ENCODE measurements at regions not wholly inside any gene's neighbourhood (a gene's known extent, or its start where the extent isn't known, plus 50 kb on each side); places are given as distances from the start of the nearest gene placed in this dataset.
"Not testable (repeated sequence)": the region's sequence is repeated elsewhere in the genome, so short reads cannot be mapped to it uniquely, and the experiment has no call there.

DNA sequence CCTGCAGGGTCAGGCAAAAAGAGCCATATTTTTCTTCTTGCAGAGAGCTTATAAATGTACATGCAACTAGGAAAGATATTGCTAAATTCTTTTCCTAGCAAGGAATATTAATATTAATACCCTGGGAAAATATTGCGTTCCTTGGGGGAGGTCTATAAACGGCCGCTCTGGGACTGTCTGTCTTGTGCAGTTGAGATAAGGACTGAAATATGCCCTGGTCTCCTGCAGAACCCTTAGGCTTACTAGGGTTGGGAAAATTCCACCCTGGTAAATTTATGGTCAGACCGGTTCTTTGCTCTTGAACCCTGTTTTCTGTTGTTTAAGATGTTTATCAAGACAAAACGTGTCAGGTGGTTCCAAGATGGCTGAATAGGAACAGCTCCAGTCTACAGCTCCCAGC lies 121.3 kb upstream of the CARMIL1 start:
- no peak for FAIRE-seq
- WGBS (ENCODE audit: missing lambda C conversion rate): 52% methylated on average over 5 of the region's 5 CpGs
- POLR2A ChIA-PET: no interaction called here

DNA sequence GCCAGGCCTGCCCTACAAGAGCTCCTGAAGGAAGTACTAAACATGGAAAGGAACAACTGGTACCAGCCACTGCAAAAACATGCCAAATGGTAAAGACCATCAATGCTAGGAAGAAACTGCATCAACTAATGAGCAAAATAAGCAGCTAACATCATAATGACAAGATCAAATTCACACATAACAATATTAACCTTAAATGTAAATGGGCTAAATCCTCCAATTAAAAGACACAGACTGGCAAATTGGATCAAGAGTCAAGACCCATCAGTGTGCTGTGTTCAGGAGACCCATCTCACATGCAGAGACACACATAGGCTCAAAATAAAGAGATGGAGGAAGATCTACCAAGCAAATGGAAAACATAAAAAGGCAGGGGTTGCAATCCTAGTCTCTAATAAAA lies 119.0 kb upstream of the CARMIL1 start:
- H3K4me3 ChIP-seq; H3K4me1 ChIP-seq; H3K27ac ChIP-seq; FAIRE-seq; ATAC-seq; POLR2A ChIA-PET; H3K4me2 ChIP-seq; DNase-seq (ENCODE audit: low read depth in 1 of 2, low spot score in 1 of 2); H3K9me3 ChIP-seq: not testable (repeated sequence)
- CTCF ChIA-PET: interaction anchor here (1.1 kb wide), 1 partner anchor 397 kb away, joined by 3 read pairs; no protein-coding TSS in a partner anchor

More for the DNA sequence above, 121.3 kb upstream of the CARMIL1 start:
- Histone ChIP-seq H3K9me3 (peaks cover 6% of the 10 kb centered on the region; the same call in 1 of the 3 replicates), H3K27ac (no peak overlapping the region), H3K4me2 (no peak overlapping the region), H3K4me1 (no peaks in the 10 kb centered on the region), H3K4me3 (no peak overlapping the region)
- CTCF ChIA-PET: no interaction called here
- no peak for DNase-seq (ENCODE audit: low read depth in 1 of 2, low spot score in 1 of 2)
- ATAC-seq: no peak
- TF ChIP-seq NPAS2 (CRISPR knock-in tag; IDR thresholded peaks at IDR 0.05; ENCODE audit: borderline replicate concordance): no peak
- TF ChIP-seq HOXB5 (CRISPR knock-in tag; IDR thresholded peaks at IDR 0.05): no peak

DNA sequence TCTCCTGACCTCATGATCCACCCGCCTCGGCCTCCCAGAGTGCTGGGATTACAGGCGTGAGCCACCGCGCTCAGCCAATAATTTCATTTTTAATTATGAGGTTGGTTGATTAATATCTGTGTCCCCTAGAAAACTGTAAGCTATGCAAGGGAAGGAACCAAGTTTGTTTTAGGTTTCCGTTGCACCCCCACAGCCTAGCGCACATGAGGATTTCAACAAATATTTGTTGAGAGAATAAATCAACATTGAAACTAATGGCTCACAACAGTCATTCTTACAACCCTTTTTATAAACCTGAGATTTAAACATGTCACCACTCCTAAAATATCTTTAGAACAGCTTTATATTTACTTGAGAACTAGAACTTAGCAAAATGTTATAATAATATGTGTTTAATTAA lies 114.0 kb upstream of the CARMIL1 start:
- DNase-seq (ENCODE audit: low read depth in 1 of 2, low spot score in 1 of 2): no peak
- H3K9me3 ChIP-seq: no peaks in the 10 kb centered on the region
- CTCF ChIA-PET: no interaction called here
- no peak overlapping the region for H3K4me2 ChIP-seq
- FAIRE-seq: no peak
- WGBS (ENCODE audit: missing lambda C conversion rate): 44% methylated on average over 3 of the region's 7 CpGs
- TF ChIP-seq EP300 (IDR thresholded peaks at IDR 0.05) (no peak), KDM1A (IDR thresholded peaks at IDR 0.05; ENCODE audit: low read depth) (no peak), PHF8 (IDR thresholded peaks at IDR 0.05; ENCODE audit: borderline replicate concordance, low read depth) (no peak), HOXB13 (CRISPR knock-in tag; IDR thresholded peaks at IDR 0.05; ENCODE audit: low read depth) (no peak), FOSB (CRISPR knock-in tag; IDR thresholded peaks at IDR 0.05) (no peak), JUNB (IDR thresholded peaks at IDR 0.05) (no peak), SMC3 (IDR thresholded peaks at IDR 0.05) (no peak), RNF2 (IDR thresholded peaks at IDR 0.05; ENCODE audit: borderline replicate concordance, low read depth) (no peak), POLR2AphosphoS2 (conservative IDR thresholded peaks at IDR 0.05; ENCODE audit: low read length) (no peak), CBX8 (IDR thresholded peaks at IDR 0.05) (no peak), TFCP2L1 (CRISPR knock-in tag; IDR thresholded peaks at IDR 0.05) (no peak), CHD4 (IDR thresholded peaks at IDR 0.05; ENCODE audit: borderline replicate concordance) (no peak), RCOR1 (IDR thresholded peaks at IDR 0.05; ENCODE audit: low read depth, low read length) (no peak), TP53 (CRISPR knock-in tag; IDR thresholded peaks at IDR 0.05) (no peak), HOXB5 (CRISPR knock-in tag; IDR thresholded peaks at IDR 0.05) (no peak)
- TF ChIP-seq, protein P1, sequence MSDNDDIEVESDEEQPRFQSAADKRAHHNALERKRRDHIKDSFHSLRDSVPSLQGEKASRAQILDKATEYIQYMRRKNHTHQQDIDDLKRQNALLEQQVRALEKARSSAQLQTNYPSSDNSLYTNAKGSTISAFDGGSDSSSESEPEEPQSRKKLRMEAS (IDR thresholded peaks at IDR 0.05): no peak
- TF ChIP-seq, protein P2, sequence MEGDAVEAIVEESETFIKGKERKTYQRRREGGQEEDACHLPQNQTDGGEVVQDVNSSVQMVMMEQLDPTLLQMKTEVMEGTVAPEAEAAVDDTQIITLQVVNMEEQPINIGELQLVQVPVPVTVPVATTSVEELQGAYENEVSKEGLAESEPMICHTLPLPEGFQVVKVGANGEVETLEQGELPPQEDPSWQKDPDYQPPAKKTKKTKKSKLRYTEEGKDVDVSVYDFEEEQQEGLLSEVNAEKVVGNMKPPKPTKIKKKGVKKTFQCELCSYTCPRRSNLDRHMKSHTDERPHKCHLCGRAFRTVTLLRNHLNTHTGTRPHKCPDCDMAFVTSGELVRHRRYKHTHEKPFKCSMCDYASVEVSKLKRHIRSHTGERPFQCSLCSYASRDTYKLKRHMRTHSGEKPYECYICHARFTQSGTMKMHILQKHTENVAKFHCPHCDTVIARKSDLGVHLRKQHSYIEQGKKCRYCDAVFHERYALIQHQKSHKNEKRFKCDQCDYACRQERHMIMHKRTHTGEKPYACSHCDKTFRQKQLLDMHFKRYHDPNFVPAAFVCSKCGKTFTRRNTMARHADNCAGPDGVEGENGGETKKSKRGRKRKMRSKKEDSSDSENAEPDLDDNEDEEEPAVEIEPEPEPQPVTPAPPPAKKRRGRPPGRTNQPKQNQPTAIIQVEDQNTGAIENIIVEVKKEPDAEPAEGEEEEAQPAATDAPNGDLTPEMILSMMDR (IDR thresholded peaks at IDR 0.05): no peak
- TF ChIP-seq, protein P3, sequence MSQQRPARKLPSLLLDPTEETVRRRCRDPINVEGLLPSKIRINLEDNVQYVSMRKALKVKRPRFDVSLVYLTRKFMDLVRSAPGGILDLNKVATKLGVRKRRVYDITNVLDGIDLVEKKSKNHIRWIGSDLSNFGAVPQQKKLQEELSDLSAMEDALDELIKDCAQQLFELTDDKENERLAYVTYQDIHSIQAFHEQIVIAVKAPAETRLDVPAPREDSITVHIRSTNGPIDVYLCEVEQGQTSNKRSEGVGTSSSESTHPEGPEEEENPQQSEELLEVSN (IDR thresholded peaks at IDR 0.05; ENCODE audit: borderline replicate concordance, low read depth): no peak
- H3K4me1 ChIP-seq: peaks cover 5% of the 10 kb centered on the region; the same call in 1 of the 3 replicates
- POLR2A ChIA-PET: no interaction called here
- H3K27ac ChIP-seq: no peak overlapping the region
- no peak for ATAC-seq
- H3K4me3 ChIP-seq: no peak overlapping the region

DNA sequence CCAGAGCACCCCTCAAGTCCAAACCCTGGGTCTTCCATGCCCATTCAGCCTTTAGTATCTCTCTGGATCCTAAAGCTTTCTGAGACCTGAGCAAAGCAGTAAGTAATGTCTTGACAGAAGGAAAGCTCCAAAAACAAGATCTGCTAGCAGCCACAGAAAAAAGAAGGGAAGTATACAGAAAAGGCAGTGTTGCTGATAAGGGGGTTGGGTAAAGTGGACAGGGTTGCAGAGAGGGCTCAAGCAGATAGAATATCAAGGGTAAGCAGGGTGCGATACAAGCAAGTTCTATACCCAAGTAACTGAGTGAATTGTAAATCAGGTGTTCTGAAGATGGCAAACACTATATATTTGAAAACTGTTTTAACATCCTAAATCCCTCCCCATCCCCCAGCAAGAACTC lies 113.4 kb upstream of the CARMIL1 start:
- Histone ChIP-seq H3K4me2 (no peak overlapping the region), H3K4me3 (no peak overlapping the region), H3K27ac (no peak overlapping the region), H3K4me1 (peaks cover 5% of the 10 kb centered on the region; the same call in 1 of the 3 replicates), H3K9me3 (no peaks in the 10 kb centered on the region)
- TF ChIP-seq EP300 (IDR thresholded peaks at IDR 0.05) (no peak), JUNB (IDR thresholded peaks at IDR 0.05) (no peak), TP53 (CRISPR knock-in tag; IDR thresholded peaks at IDR 0.05) (no peak), RFX5 (IDR thresholded peaks at IDR 0.05) (no peak)
- TF ChIP-seq, protein P4, sequence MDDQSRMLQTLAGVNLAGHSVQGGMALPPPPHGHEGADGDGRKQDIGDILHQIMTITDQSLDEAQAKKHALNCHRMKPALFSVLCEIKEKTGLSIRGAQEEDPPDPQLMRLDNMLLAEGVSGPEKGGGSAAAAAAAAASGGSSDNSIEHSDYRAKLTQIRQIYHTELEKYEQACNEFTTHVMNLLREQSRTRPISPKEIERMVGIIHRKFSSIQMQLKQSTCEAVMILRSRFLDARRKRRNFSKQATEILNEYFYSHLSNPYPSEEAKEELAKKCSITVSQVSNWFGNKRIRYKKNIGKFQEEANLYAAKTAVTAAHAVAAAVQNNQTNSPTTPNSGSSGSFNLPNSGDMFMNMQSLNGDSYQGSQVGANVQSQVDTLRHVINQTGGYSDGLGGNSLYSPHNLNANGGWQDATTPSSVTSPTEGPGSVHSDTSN (IDR thresholded peaks at IDR 0.05): no peak
- ChIA-PET POLR2A (no interaction called here), CTCF (no interaction called here)
- DNase-seq (ENCODE audit: low read depth in 1 of 2, low spot score in 1 of 2): no peak
- WGBS (ENCODE audit: missing lambda C conversion rate): 93% methylated on average over 1 of the region's 1 CpG
- no peak for FAIRE-seq
- ATAC-seq: no peak
